H1 (cell line): ENCODE measurements at regions not wholly inside any gene's neighbourhood (a gene's known extent, or its start where the extent isn't known, plus 50 kb on each side); places are given as distances from the start of the nearest gene placed in this dataset.
A peak's percentile ranks its signal among the peaks of the same experiment; 100 is the strongest.

Experiments used
- CTCF ChIA-PET: fragments of 300-600 bp; sonication (Branson Sonifier 250); formaldehyde crosslinking; loops from one replicate; lab custom pipeline; 2021; ENCODE audit not compliant: partially characterized antibody; lab: Charles Lee
- POLR2A ChIA-PET: fragments of 300-600 bp; sonication (Branson Sonifier 250); formaldehyde crosslinking; loops from one replicate; lab custom pipeline; 2021; ENCODE audit warnings: inconsistent platforms; ENCODE audit not compliant: partially characterized antibody; lab: Charles Lee
- DNase-seq, 2 experiments: peaks; one replicate each; pipeline versions ENCODE4 v3.0.0 to v3.0.0-alpha.2; 2010 to 2022; ENCODE audit warnings: low spot score in 2 of 2, low read depth in 1 of 2, mixed read lengths in 1 of 2
- FAIRE-seq: peaks from 2 replicates; lab custom pipeline; 2011; peaks lifted over from hg19 to GRCh38; lab: Jason Lieb, UNC
- H2AFZ ChIP-seq: 2 replicates; pipeline ENCODE4 v1.8.1; 2012; ENCODE audit warnings: low read length, inconsistent platforms
- H2AK5ac ChIP-seq: 2 replicates; pipeline ENCODE4 v1.6.1; 2013; ENCODE audit warnings: low read depth, low read length
- H2BK120ac ChIP-seq: replicated peaks from 2 replicates; pipeline ENCODE3; 2013; ENCODE audit warnings: low read depth, low read length, inconsistent platforms
- H2BK12ac ChIP-seq: 2 replicates; pipeline ENCODE4 v1.6.1; 2013; ENCODE audit warnings: low read depth, low read length
- H2BK15ac ChIP-seq: 2 replicates; pipeline ENCODE4 v1.6.1; 2013; ENCODE audit warnings: low read length
- H2BK20ac ChIP-seq: 2 replicates; pipeline ENCODE4 v1.6.1; 2013; ENCODE audit warnings: low read length
- H2BK5ac ChIP-seq: 2 replicates; pipeline ENCODE4 v1.6.1; 2013; ENCODE audit warnings: low read depth, low read length
- H3K14ac ChIP-seq: 2 replicates; pipeline ENCODE4 v1.6.1; 2013; ENCODE audit warnings: inconsistent platforms; ENCODE audit not compliant: insufficient read length
- H3K18ac ChIP-seq: 2 replicates; pipeline ENCODE4 v1.6.1; 2013; ENCODE audit warnings: low read length; ENCODE audit errors: extremely low read depth
- H3K23ac ChIP-seq: 2 replicates; pipeline ENCODE4 v1.6.1; 2013; ENCODE audit warnings: inconsistent platforms; ENCODE audit not compliant: insufficient read length
- H3K23me2 ChIP-seq: 2 replicates; pipeline ENCODE4 v1.6.1; 2013; ENCODE audit warnings: low read depth, low read length
- H3K27ac ChIP-seq: 2 replicates; pipeline ENCODE4 v1.6.1; 2011; ENCODE audit warnings: low read depth, low read length, inconsistent platforms
- H3K27me3 ChIP-seq, 4 experiments: replicated peaks in 1 of 4; 1 replicate in 1 of 4; 2 replicates in 3 of 4; pipeline versions ENCODE4 v1.6.1 to v1.8.1; 2011 to 2013; ENCODE audit warnings: low read length in 3 of 4, mild to moderate bottlenecking in 3 of 4, inconsistent platforms in 2 of 4, mixed read lengths in 2 of 4, moderate library complexity in 1 of 4; ENCODE audit not compliant: control insufficient read depth in 3 of 4, insufficient read depth in 3 of 4; ENCODE audit errors: extremely low read depth in 1 of 4
- H3K36me3 ChIP-seq, 4 experiments: 2 replicates each; pipeline versions ENCODE4 v1.6.1 to v1.8.1; 2011 to 2013; ENCODE audit warnings: mild to moderate bottlenecking in 4 of 4, low read length in 3 of 4, moderate library complexity in 2 of 4, control low read depth in 1 of 4, inconsistent platforms in 1 of 4; ENCODE audit not compliant: insufficient read depth in 4 of 4, control insufficient read depth in 2 of 4
- H3K4ac ChIP-seq: replicated peaks from 2 replicates; pipeline ENCODE3; 2013; ENCODE audit warnings: low read length, low read depth, mixed read lengths, inconsistent platforms; ENCODE audit not compliant: insufficient read length
- H3K4me1 ChIP-seq, 4 experiments: replicated peaks in 1 of 4; 1 replicate in 1 of 4; 2 replicates in 3 of 4; pipeline versions ENCODE4 v1.6.1 to v1.8.1; 2011 to 2013; ENCODE audit warnings: low read length in 3 of 4, inconsistent platforms in 2 of 4, mixed read lengths in 1 of 4; ENCODE audit not compliant: insufficient read depth in 4 of 4, control insufficient read depth in 3 of 4
- H3K4me2 ChIP-seq, 2 experiments: 2 replicates each; pipeline versions ENCODE4 v1.6.1 to v1.8.1; 2011 to 2013; ENCODE audit warnings: low read depth in 2 of 2, low read length in 2 of 2, control low read depth in 1 of 2, inconsistent platforms in 1 of 2, mild to moderate bottlenecking in 1 of 2; ENCODE audit not compliant: insufficient read depth in 1 of 2
- H3K4me3 ChIP-seq, 4 experiments: fragments of 200-600, 300-600 bp in 1 of 4; sonication (generic), shearing (Covaris generic), sonication (Bioruptor Twin) in 1 of 4; 2 replicates each; pipeline versions ENCODE4 v1.5.1 to v1.8.1; 2011 to 2016; ENCODE audit warnings: low read length in 4 of 4, low read depth in 3 of 4, control low read depth in 2 of 4, inconsistent platforms in 2 of 4, mild to moderate bottlenecking in 2 of 4, mixed read lengths in 1 of 4, moderate library complexity in 1 of 4; ENCODE audit not compliant: insufficient read depth in 2 of 4; ENCODE audit errors: extremely low read depth in 1 of 4
- H3K56ac ChIP-seq: replicated peaks from 2 replicates; pipeline ENCODE3; 2013; ENCODE audit warnings: low read depth, mild to moderate bottlenecking, mixed read lengths, low read length, inconsistent platforms; ENCODE audit not compliant: insufficient read length
- H3K79me1 ChIP-seq: 2 replicates; pipeline ENCODE4 v1.6.1; 2013; ENCODE audit warnings: low read depth, low read length, control low read depth
- H3K79me2 ChIP-seq, 2 experiments: 2 replicates each; pipeline versions ENCODE4 v1.6.1 to v1.8.1; 2012 to 2013; ENCODE audit warnings: low read length in 2 of 2, mild to moderate bottlenecking in 2 of 2, inconsistent platforms in 1 of 2; ENCODE audit not compliant: insufficient read depth in 2 of 2, control insufficient read depth in 1 of 2
- H3K9ac ChIP-seq, 4 experiments: replicated peaks in 1 of 4; 1 replicate in 1 of 4; 2 replicates in 3 of 4; pipeline versions ENCODE4 v1.6.1 to v1.8.1; 2011 to 2013; ENCODE audit warnings: low read depth in 3 of 4, low read length in 3 of 4, control low read depth in 2 of 4, mild to moderate bottlenecking in 2 of 4, moderate library complexity in 2 of 4, inconsistent platforms in 1 of 4; ENCODE audit errors: extremely low read depth in 1 of 4
- H3K9me3 ChIP-seq, 2 experiments: 2 replicates each; pipeline versions ENCODE4 v1.6.1 to v1.8.1; 2012 to 2013; ENCODE audit warnings: mild to moderate bottlenecking in 2 of 2, moderate library complexity in 2 of 2, control low read depth in 1 of 2, inconsistent platforms in 1 of 2, low read depth in 1 of 2, low read length in 1 of 2, mixed read lengths in 1 of 2; ENCODE audit not compliant: insufficient read depth in 2 of 2
- H4K20me1 ChIP-seq, 2 experiments: replicated peaks in 1 of 2; 2 replicates each; pipeline versions ENCODE3 to v1.8.1; 2011 to 2013; ENCODE audit warnings: inconsistent platforms in 2 of 2, low read length in 2 of 2, mild to moderate bottlenecking in 1 of 2; ENCODE audit not compliant: insufficient read depth in 2 of 2, control insufficient read depth in 1 of 2
- H4K5ac ChIP-seq: 2 replicates; pipeline ENCODE4 v1.6.1; 2013; ENCODE audit warnings: low read length, low read depth, mixed read lengths, inconsistent platforms; ENCODE audit not compliant: insufficient read length
- H4K8ac ChIP-seq: 2 replicates; pipeline ENCODE4 v1.8.0; 2013; ENCODE audit warnings: mild to moderate bottlenecking, moderate library complexity, low read length, inconsistent platforms; ENCODE audit not compliant: insufficient read depth; ENCODE audit errors: extremely low read depth
- H4K91ac ChIP-seq: replicated peaks from 2 replicates; pipeline ENCODE3; 2013; ENCODE audit warnings: low read length, mixed read lengths, inconsistent platforms; ENCODE audit not compliant: insufficient read length
- BACH1 ChIP-seq: IDR thresholded peaks from 2 replicates; pipeline ENCODE4 v1.6.1; 2012; ENCODE audit warnings: low read length, improper control_type of control experiment
- BRCA1 ChIP-seq: IDR thresholded peaks from 2 replicates; pipeline ENCODE4 v1.6.1; 2012; ENCODE audit warnings: low read depth, low read length, improper control_type of control experiment
- EP300 ChIP-seq, 2 experiments: IDR thresholded peaks; 1 replicate in 1 of 2; 2 replicates in 1 of 2; pipeline ENCODE4 v1.6.1; 2011 to 2012; ENCODE audit warnings: low read depth in 2 of 2, low read length in 2 of 2, mild to moderate bottlenecking in 2 of 2, borderline replicate concordance in 1 of 2, inconsistent platforms in 1 of 2, moderate library complexity in 1 of 2
- GABPA ChIP-seq: IDR thresholded peaks from 2 replicates; pipeline ENCODE4 v1.6.1; 2011; ENCODE audit warnings: mild to moderate bottlenecking, low read length, moderate library complexity, borderline replicate concordance; ENCODE audit not compliant: insufficient read depth
- KDM1A ChIP-seq: fragments of 200-600, 300-600 bp; sonication (generic); IDR thresholded peaks from 2 replicates; pipeline ENCODE4 v1.7.1; 2016; ENCODE audit warnings: mild to moderate bottlenecking, low read length, borderline replicate concordance
- KDM4A ChIP-seq: IDR thresholded peaks from one replicate; pipeline ENCODE4 v1.7.1; 2012; ENCODE audit warnings: low read depth, mild to moderate bottlenecking, moderate library complexity, low read length, inconsistent platforms; ENCODE audit not compliant: severe bottlenecking
- MAX ChIP-seq: IDR thresholded peaks from 2 replicates; pipeline ENCODE4 v1.6.1; 2012; ENCODE audit warnings: inconsistent platforms
- NANOG ChIP-seq: IDR thresholded peaks from 2 replicates; pipeline ENCODE4 v1.6.1; 2011; ENCODE audit warnings: low read length, low read depth, mild to moderate bottlenecking, inconsistent platforms; ENCODE audit not compliant: insufficient read depth, poor library complexity, severe bottlenecking
- NRF1 ChIP-seq: IDR thresholded peaks from 2 replicates; pipeline ENCODE4 v1.6.1; 2011; ENCODE audit warnings: mild to moderate bottlenecking, low read depth, low read length, improper control_type of control experiment
- PHF8 ChIP-seq: fragments of 200-600 bp; sonication (generic); conservative IDR thresholded peaks from 2 replicates; pipeline ENCODE4 v1.7.1; 2012; ENCODE audit warnings: low read depth, mild to moderate bottlenecking, inconsistent platforms, low read length, moderate library complexity
- RNF2 ChIP-seq: fragments of 200-900, 300-1000 bp; sonication (generic); IDR thresholded peaks from 2 replicates; pipeline ENCODE4 v1.7.1; 2016; ENCODE audit warnings: borderline replicate concordance, low read depth, mild to moderate bottlenecking, antibody characterized with exemption, low read length; ENCODE audit not compliant: poor library complexity, severe bottlenecking; ENCODE audit errors: missing control alignments
- SIRT6 ChIP-seq: IDR thresholded peaks from one replicate; pipeline ENCODE4 v1.7.1; 2012; ENCODE audit warnings: low read length, inconsistent platforms
- SP4 ChIP-seq: IDR thresholded peaks from 2 replicates; pipeline ENCODE4 v1.6.1; 2012; ENCODE audit warnings: low read length, inconsistent platforms
- TCF12 ChIP-seq: IDR thresholded peaks from 2 replicates; pipeline ENCODE4 v1.6.1; 2011; ENCODE audit warnings: low read depth, mild to moderate bottlenecking, low read length
- WGBS, 2 experiments: shearing (Covaris generic) in 1 of 2; methylation state at CpG; one replicate each; pipeline versions ENCODE4 v1.1.6 to v1.1.7; 2013 to 2015; ENCODE audit warnings: low lambda C conversion rate in 2 of 2, mixed read lengths in 2 of 2, inconsistent platforms in 1 of 2, low coverage in 1 of 2, missing lambda C conversion rate in 1 of 2; ENCODE audit not compliant: insufficient replicate concordance in 2 of 2, insufficient coverage in 1 of 2, insufficient read length in 1 of 2; ENCODE audit errors: extremely low coverage in 1 of 2, missing lambda C conversion rate in 1 of 2; 5-methylcytosine and 5-hydroxymethylcytosine counted together

GRCh38 chr14:104235686-104236085 is 97.3 kb downstream of the KIF26A start:
- H3K4me2 ChIP-seq: no peak overlapping the region

More at GRCh38 chr14:104235686-104236085, 97.3 kb downstream of the KIF26A start:
- DNase-seq (peak in 1 of 2 experiments; percentile 6), FAIRE-seq (no peak)
- Histone ChIP-seq H3K4me3 (no peak overlapping the region), H3K23me2 (peaks cover 9% of the 10 kb centered on the region; the same call in 1 of the 2 replicates), H2BK20ac (no peak overlapping the region), H3K36me3 (no peaks in the 10 kb centered on the region; a peak in 1 of 8 replicates), H3K4ac (no peak overlapping the region), H2BK12ac (no peak overlapping the region), H3K9ac (no peak overlapping the region), H3K23ac (no peak overlapping the region), H4K5ac (no peak overlapping the region), H4K8ac (no peak overlapping the region), H3K79me1 (no peaks in the 10 kb centered on the region), H4K91ac (no peak overlapping the region), H3K18ac (no peak overlapping the region), H2AFZ (no peak overlapping the region), H3K27me3 (no peaks in the 10 kb centered on the region), H3K4me1 (peaks cover 0 to 6% (median 4%) of the 10 kb centered on the region in 4 experiments; a peak in 5 of 7 replicates), H2BK5ac (no peak overlapping the region), H3K14ac (no peak overlapping the region), H3K79me2 (no peaks in the 10 kb centered on the region), H2AK5ac (no peak overlapping the region; the same call in 1 of the 2 replicates), H3K27ac (no peak overlapping the region), H2BK15ac (no peak overlapping the region), H2BK120ac (no peak overlapping the region), H4K20me1 (peaks cover 0 to 8% of the 10 kb centered on the region in 2 experiments), H3K9me3 (peaks cover 23 to 37% of the 10 kb centered on the region in 2 experiments), H3K56ac (no peak overlapping the region)
- 50% methylated on average over 2 of the region's 2 CpGs; no CpG with 5 or more reads in 1 of the 2 experiments for WGBS, 2 experiments
- ChIA-PET POLR2A (interaction anchor here (0.7 kb wide), 1 partner anchor 323 kb away, joined by 4 read pairs; no protein-coding TSS in a partner anchor), CTCF (interaction anchor here (1.0 to 1.3 kb wide), 3 partner anchors 52 to 141 kb away, joined by 3 read pairs; no protein-coding TSS in a partner anchor)
- TF ChIP-seq MAX (no peak), TCF12 (no peak), EP300 (IDR thresholded peaks at IDR 0.05; ENCODE audit: borderline replicate concordance in 1 of 2, low read depth in 2 of 2, low read length in 2 of 2) (no peak), SIRT6 (no peak), BACH1 (no peak), SP4 (no peak), KDM1A (no peak), RNF2 (no peak), GABPA (no peak), NANOG (no peak), BRCA1 (no peak), KDM4A (no peak), NRF1 (no peak), PHF8 (no peak)
